KMS-11 (cell line): ENCODE measurements at regions not wholly inside any gene's neighbourhood (a gene's known extent, or its start where the extent isn't known, plus 50 kb on each side); places are given as distances from the start of the nearest gene placed in this dataset.

ENCODE experiments used
- H2AFZ ChIP-seq: fragments of 200-600 bp; sonication (generic); 2 replicates; pipeline ENCODE4 v1.6.1; 2016; ENCODE audit warnings: antibody characterized with exemption, mixed run types, low read depth
- H3K27ac ChIP-seq: fragments of 200-600 bp; sonication (generic); 2 replicates; pipeline ENCODE4 v1.6.1; 2016; ENCODE audit warnings: mild to moderate bottlenecking, mixed run types
- H3K27me3 ChIP-seq: fragments of 200-600 bp; sonication (generic); 2 replicates; pipeline ENCODE4 v1.6.1; 2017; ENCODE audit warnings: mild to moderate bottlenecking, low read depth, mixed run types, moderate library complexity; ENCODE audit not compliant: insufficient read depth
- H3K36me3 ChIP-seq: fragments of 200-600 bp; sonication (generic); 2 replicates; pipeline ENCODE4 v1.6.1; 2017; ENCODE audit warnings: mild to moderate bottlenecking, mixed run types; ENCODE audit not compliant: insufficient read depth
- H3K4me1 ChIP-seq: fragments of 200-600 bp; sonication (generic); 2 replicates; pipeline ENCODE4 v1.6.1; 2016; ENCODE audit warnings: mild to moderate bottlenecking, low read depth, mixed run types; ENCODE audit not compliant: poor library complexity, severe bottlenecking
- H3K4me2 ChIP-seq: fragments of 200-600 bp; sonication (generic); 2 replicates; pipeline ENCODE4 v1.7.0; 2016; ENCODE audit warnings: mild to moderate bottlenecking, mixed run types
- H3K4me3 ChIP-seq: fragments of 200-600 bp; sonication (generic); IDR thresholded peaks from 2 replicates; pipeline ENCODE4 v1.6.1; 2017; ENCODE audit warnings: low read depth, low read length, mixed read lengths; ENCODE audit not compliant: insufficient read depth
- H3K79me2 ChIP-seq: fragments of 200-600 bp; sonication (generic); 2 replicates; pipeline ENCODE4 v1.6.1; 2016; ENCODE audit warnings: low read depth, mixed run types; ENCODE audit not compliant: insufficient read depth
- H3K9ac ChIP-seq: fragments of 200-600 bp; sonication (generic); 2 replicates; pipeline ENCODE4 v1.6.1; 2016; ENCODE audit warnings: mild to moderate bottlenecking, mixed run types
- H4K20me1 ChIP-seq: fragments of 200-600 bp; sonication (generic); 2 replicates; pipeline ENCODE4 v1.6.1; 2016; ENCODE audit warnings: mild to moderate bottlenecking, mixed run types; ENCODE audit not compliant: insufficient read depth
- CTCF ChIP-seq: fragments of 200-600 bp; sonication (generic); conservative IDR thresholded peaks from 2 replicates; pipeline ENCODE4 v1.6.1; 2017; ENCODE audit warnings: low read depth, mild to moderate bottlenecking, antibody characterized with exemption, low read length, moderate library complexity, mixed read lengths

- no peak overlapping the region for H2AFZ ChIP-seq
- H3K27ac ChIP-seq, result no peak overlapping the region
- no peak overlapping the region for H3K4me3 ChIP-seq
- no peak overlapping the region for H3K4me2 ChIP-seq
- no peaks in the 10 kb centered on the region for H3K36me3 ChIP-seq
- H4K20me1 ChIP-seq, result no peaks in the 10 kb centered on the region
- no peaks in the 10 kb centered on the region for H3K27me3 ChIP-seq
- no peaks in the 10 kb centered on the region for H3K4me1 ChIP-seq
- no peak for TF ChIP-seq CTCF
- H3K9ac ChIP-seq, result no peak overlapping the region
- H3K79me2 ChIP-seq, result no peaks in the 10 kb centered on the region
Observed at GRCh38 chr2:235352541-235352940, 141.3 kb upstream of the AGAP1 start.

DNA sequence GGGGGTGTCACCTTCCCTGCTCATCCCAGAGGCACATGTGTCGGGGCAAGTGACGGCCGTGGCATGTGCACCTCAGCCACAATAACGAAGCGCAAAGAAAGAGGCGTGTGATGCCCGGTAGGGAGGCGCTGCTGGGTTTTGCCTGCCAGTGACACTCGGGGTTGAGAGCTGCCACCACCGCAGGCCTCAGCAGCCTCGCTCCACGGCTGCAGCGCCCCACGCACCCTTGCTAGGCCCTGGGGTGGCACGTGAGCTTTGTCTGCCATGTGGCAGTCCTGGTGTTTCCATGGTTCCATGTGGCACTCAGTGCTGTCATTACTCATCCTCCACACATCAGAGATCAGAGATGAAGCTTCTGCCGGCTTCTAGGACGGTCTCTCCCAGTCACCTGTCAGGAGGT is 136.0 kb upstream of the AGAP1 start:
- no peaks in the 10 kb centered on the region for H4K20me1 ChIP-seq
- no peaks in the 10 kb centered on the region for H3K36me3 ChIP-seq
- H3K27me3 ChIP-seq, result no peaks in the 10 kb centered on the region
- H3K79me2 ChIP-seq, result no peaks in the 10 kb centered on the region
- no peaks in the 10 kb centered on the region for H3K4me1 ChIP-seq
- H2AFZ ChIP-seq, result no peak overlapping the region
- H3K4me3 ChIP-seq, result no peak overlapping the region
- no peak overlapping the region for H3K27ac ChIP-seq
- no peak overlapping the region for H3K4me2 ChIP-seq
- TF ChIP-seq CTCF, result no peak
- H3K9ac ChIP-seq, result no peak overlapping the region

DNA sequence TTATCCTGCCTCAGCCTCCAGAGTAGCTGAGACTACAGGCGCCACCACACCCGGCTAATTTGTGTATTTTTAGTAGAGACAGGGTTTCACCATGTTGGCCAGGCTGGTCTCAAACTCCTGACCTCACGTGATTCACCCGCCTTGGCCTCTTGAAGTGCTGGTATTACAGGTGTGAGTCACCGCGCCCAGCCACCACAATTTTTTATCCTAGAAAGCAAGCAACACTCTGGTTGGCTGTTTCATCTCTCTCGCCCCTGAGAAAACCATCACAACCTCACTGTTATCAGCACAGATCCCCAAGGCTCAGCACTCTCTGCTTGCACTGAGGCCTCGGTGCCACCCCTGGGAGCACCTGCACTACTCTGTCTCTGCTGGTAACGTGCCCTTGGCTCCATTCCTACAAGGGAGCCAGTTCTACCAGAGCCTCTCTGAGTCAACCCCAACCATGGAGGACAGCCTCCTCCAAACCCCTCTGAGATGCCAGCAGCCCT is 134.8 kb upstream of the AGAP1 start:
- Histone ChIP-seq H3K36me3 (no peaks in the 10 kb centered on the region), H3K9ac (no peak overlapping the region), H4K20me1 (no peaks in the 10 kb centered on the region), H2AFZ (no peak overlapping the region), H3K4me1 (no peaks in the 10 kb centered on the region), H3K4me3 (no peak overlapping the region), H3K27ac (no peak overlapping the region), H3K27me3 (no peaks in the 10 kb centered on the region), H3K79me2 (no peaks in the 10 kb centered on the region), H3K4me2 (no peak overlapping the region)
- no peak for TF ChIP-seq CTCF

DNA sequence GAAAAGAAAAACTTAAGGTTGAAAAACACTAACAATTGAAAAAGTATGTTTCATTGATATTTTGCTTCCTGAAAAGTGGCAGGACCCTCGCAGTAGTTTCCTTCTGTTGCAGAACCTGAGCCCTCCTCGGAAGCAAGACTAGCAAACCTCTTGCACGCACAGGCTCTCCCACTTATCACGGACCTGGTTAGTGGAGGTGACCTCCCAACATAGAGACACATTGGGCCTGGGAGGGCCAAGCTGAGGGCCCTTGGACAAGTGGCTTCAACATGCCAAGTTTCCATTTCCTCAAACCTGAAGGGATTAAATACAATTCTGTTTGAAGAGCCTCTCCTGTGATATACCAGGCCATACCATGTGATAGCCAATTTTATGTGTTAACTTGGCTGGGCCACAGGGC is 133.4 kb upstream of the AGAP1 start:
- no peak overlapping the region for H3K4me3 ChIP-seq
- H3K9ac ChIP-seq, result no peak overlapping the region
- no peaks in the 10 kb centered on the region for H3K36me3 ChIP-seq
- no peak overlapping the region for H3K4me2 ChIP-seq
- no peak overlapping the region for H2AFZ ChIP-seq
- H3K4me1 ChIP-seq, result no peaks in the 10 kb centered on the region
- H3K79me2 ChIP-seq, result no peaks in the 10 kb centered on the region
- no peak for TF ChIP-seq CTCF
- no peaks in the 10 kb centered on the region for H3K27me3 ChIP-seq
- H4K20me1 ChIP-seq, result no peaks in the 10 kb centered on the region
- no peak overlapping the region for H3K27ac ChIP-seq
